22Rv1 (cell line): ENCODE measurements at regions not wholly inside any gene's neighbourhood (a gene's known extent, or its start where the extent isn't known, plus 50 kb on each side); places are given as distances from the start of the nearest gene placed in this dataset.

ENCODE experiments used
- H3K27ac ChIP-seq: fragments of 450-650 bp; 2 replicates; pipeline ENCODE4 v1.5.1; 2017
- ZFX ChIP-seq: fragments of 450-650 bp; IDR thresholded peaks from 2 replicates; pipeline ENCODE4 v1.6.1; 2017; ENCODE audit warnings: antibody characterized with exemption, borderline replicate concordance
- TF ChIP-seq, protein P1 (sequence below): fragments of 450-650 bp; IDR thresholded peaks from 2 replicates; pipeline ENCODE4 v1.5.1; 2017; ENCODE audit warnings: mild to moderate bottlenecking

DNA sequence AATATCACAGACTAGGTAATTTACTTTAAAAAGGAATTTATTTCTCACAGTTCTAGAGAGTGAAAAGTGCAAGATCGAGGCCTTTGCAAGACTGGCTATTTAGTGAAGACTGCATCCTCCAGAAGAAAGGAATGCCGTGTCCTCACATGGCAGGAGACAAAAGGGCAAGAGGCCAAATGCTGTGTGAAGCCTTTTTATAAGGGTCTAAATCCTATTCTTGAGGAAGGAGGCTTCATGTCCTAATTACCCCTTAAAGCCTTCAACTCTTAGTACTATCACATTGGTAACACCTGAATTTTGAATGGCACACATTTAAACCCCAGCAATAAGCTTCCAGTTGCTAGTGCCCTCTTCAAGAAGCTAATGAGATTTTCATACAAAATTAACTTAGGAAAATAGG is 1882.3 kb upstream of the PIK3C3 start:
- H3K27ac ChIP-seq: no peak overlapping the region
- TF ChIP-seq, protein P1, sequence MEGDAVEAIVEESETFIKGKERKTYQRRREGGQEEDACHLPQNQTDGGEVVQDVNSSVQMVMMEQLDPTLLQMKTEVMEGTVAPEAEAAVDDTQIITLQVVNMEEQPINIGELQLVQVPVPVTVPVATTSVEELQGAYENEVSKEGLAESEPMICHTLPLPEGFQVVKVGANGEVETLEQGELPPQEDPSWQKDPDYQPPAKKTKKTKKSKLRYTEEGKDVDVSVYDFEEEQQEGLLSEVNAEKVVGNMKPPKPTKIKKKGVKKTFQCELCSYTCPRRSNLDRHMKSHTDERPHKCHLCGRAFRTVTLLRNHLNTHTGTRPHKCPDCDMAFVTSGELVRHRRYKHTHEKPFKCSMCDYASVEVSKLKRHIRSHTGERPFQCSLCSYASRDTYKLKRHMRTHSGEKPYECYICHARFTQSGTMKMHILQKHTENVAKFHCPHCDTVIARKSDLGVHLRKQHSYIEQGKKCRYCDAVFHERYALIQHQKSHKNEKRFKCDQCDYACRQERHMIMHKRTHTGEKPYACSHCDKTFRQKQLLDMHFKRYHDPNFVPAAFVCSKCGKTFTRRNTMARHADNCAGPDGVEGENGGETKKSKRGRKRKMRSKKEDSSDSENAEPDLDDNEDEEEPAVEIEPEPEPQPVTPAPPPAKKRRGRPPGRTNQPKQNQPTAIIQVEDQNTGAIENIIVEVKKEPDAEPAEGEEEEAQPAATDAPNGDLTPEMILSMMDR: no peak
- TF ChIP-seq ZFX: no peak

DNA sequence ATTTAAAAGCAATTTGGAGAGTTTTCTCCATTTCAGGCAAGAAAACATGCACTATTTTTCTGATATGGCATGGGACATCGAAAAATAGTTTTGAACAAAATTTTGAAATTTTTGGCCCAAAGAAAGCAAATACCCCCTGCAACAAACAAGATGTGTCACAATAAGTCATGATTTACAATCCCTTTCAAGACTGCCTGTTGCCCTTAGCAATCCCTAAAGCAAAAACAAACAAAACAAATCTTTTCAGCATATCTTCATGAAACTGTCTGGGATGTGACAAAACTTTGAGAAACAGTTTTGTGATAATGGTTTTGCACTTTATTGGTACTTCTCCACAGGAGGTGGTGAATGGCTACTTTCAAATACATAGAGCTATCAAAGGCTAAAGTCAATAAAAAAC is 1888.7 kb upstream of the PIK3C3 start:
- TF ChIP-seq, protein P1: no peak
- TF ChIP-seq ZFX: no peak
- no peak overlapping the region for H3K27ac ChIP-seq

DNA sequence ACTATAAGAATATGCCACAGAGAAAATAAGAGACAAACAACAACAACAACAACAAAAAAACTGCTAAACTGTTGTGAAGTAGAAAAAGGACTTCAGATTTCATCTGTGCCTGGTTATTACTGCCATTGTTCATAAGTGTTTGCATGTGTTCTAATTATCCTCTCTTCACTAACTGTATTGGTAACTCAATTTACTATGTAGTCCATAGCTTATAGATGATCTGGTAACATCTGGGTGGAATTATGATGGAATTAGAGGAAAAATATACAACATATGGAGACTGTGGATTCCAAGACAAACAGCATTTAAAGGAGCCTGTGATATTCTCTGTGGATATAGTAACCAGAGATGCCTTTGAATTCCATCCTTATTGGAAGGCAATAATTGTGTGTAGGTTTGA is 1891.5 kb upstream of the PIK3C3 start:
- no peak overlapping the region for H3K27ac ChIP-seq
- TF ChIP-seq, protein P1: no peak
- no peak for TF ChIP-seq ZFX

DNA sequence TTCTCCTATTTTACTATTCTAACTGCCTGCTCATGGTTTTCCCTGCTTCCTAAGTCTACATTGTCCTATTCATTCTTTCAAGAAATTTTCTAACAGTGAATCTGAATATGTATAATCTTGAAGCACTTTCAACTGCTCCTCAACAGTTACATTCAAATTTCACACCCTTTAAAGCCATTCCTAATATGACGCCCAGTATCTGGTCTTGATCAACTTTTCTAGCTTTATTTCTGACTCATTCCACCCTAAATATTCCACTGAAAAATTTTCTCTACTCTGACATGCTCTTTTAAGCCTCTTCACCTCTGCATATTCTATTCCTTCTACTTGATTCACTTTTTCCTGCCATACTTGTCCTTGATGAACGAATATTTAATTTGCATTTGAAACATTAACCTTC is 1893.9 kb upstream of the PIK3C3 start:
- TF ChIP-seq ZFX: no peak
- TF ChIP-seq, protein P1: no peak
- H3K27ac ChIP-seq: no peak overlapping the region

DNA sequence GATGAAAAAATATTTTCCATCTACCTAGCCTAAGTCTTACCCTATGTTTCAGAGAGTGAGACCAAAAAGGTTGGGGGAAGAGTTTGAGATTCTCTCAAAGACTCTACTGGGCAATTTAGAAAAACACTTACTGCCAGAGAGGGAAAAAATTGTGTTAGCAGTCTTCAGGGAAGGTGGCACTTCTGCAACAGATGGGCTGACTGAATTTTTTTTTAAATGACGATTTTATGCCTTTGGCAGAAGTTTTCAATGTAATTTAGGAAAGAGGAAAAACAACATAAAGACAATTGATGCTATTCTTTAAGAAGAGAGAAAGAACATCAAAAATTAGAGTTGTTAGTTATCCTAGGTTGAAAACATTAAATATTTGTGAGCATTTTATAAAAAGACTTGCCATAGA is 1894.5 kb upstream of the PIK3C3 start:
- H3K27ac ChIP-seq: no peak overlapping the region
- no peak for TF ChIP-seq ZFX
- TF ChIP-seq, protein P1: no peak

DNA sequence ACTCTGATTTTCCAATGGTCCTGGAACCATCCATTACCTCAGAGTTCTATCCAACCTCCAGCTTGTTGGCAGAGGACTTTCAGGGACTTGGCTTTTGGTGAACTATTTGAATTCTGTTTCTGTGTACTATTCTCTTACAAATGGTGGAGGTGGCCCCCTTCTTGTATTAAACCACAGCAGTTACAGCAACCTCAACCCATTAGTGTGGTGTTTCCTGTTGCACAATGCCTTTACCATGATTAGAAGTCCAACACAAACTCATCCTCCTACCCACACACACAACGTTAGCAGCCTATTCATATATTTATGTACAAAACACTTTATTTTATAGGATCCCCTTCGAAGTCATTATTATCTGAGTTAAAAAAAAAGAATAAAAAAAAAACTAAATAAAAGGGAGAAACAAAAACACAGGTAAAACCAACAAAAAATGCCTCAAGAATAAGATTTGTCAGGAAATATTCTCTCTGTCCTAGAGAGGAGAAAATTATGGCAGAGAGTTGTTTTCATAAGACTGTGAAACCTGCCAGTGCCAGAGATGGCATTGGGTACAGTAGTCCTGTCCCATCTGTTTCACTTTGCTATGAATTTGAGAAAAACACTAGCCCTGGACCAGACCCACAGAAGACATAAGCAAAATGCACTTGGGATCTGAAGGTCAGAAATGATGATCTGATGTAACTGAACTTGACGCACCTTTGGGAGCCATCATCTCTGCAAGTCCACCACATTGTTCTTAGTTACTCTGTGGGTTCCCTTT is 1896.0 kb upstream of the PIK3C3 start:
- TF ChIP-seq, protein P1: no peak
- no peak for TF ChIP-seq ZFX
- no peak overlapping the region for H3K27ac ChIP-seq

DNA sequence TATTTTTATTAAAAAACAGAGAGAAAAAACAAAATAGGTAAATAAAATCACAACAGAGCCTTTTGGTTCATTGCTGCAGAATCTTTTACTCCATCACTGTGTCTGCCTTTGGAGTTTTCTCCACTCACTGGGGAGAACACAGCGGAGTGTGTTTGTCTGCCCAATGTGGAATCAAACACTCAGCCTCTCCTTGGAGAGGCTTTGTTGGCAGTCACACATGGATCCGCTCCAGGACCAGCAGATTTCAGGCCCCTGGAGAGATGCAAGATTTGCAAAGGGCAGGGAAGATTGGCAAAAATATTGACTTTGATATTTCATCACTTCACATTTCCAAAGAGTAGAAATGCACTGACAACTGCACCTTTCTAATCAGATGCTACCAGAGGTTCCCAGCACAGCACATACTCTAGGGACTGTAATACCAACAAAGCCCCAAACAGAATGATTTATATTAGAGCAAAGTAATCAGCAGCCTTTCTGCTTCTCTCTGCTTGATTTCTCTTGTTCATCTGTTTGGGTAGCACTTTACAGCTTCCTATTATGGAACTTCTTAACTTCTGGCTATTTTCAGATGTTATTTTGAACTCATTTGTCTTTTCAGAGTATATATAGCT is 1898.8 kb upstream of the PIK3C3 start:
- no peak overlapping the region for H3K27ac ChIP-seq
- no peak for TF ChIP-seq ZFX
- TF ChIP-seq, protein P1: no peak
